Neural progenitor cell (in vitro differentiated cells): ENCODE measurements at regions not wholly inside any gene's neighbourhood (a gene's known extent, or its start where the extent isn't known, plus 50 kb on each side); places are given as distances from the start of the nearest gene placed in this dataset.

Experiments used
- CTCF ChIP-seq: fragments of 200-600 bp; sonication (generic); IDR thresholded peaks from 2 replicates; pipeline ENCODE4 v1.5.1; 2017; ENCODE audit warnings: antibody characterized with exemption, mild to moderate bottlenecking
- EZH2phosphoT487 ChIP-seq: fragments of 200-600 bp; sonication (generic); IDR thresholded peaks from 2 replicates; pipeline ENCODE4 v1.6.1; 2017; ENCODE audit warnings: antibody characterized with exemption

GRCh38 chr1:50343323-50343722 lies 79.9 kb downstream of the DMRTA2 start:
- TF ChIP-seq CTCF (no peak), EZH2phosphoT487 (no peak)
